Left forelimb (tissue), 1 donor: ENCODE measurements at regions not wholly inside any gene's neighbourhood (a gene's known extent, or its start where the extent isn't known, plus 50 kb on each side); places are given as distances from the start of the nearest gene placed in this dataset.
"Not testable (repeated sequence)": the region's sequence is repeated elsewhere in the genome, so short reads cannot be mapped to it uniquely, and the experiment has no call there.

ENCODE experiments used
- DNase-seq: peaks from one replicate; pipeline ENCODE4 v3.0.0-alpha.2; 2018; ENCODE audit warnings: low spot score

DNA sequence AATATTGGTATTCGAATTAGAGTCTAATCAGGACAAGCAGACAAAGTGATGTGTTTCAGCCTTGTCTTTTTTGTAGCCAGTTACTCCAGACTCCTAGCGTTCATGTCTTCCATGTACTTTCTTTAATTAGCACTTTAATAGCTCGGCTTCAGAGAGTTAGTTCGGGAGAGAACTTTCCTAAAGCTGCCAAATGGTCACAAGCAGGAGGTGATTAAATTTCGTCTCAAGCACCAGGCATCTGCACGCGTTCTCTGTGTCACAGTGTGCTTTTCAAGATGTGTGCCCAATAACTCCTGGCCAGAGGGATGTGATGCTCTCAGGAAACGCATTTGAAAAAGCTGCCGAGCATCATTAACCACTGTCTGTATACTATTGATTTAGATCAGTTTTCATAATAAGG is 790.8 kb downstream of the SOCS6 start:
- no peak for DNase-seq

GRCh38 chr18:71077451-71077850 is 788.6 kb downstream of the SOCS6 start:
- no peak for DNase-seq

- no peak for DNase-seq
These were observed 786.3 kb downstream of the SOCS6 start for GRCh38 chr18:71075147-71075546.

GRCh38 chr18:71068338-71068737 is 779.5 kb downstream of the SOCS6 start:
- no peak for DNase-seq

GRCh38 chr18:71049893-71050292 is 761.0 kb downstream of the SOCS6 start:
- no peak for DNase-seq

GRCh38 chr18:71047882-71048281 is 759.0 kb downstream of the SOCS6 start:
- no peak for DNase-seq

- no peak for DNase-seq
These were observed 756.7 kb downstream of the SOCS6 start for GRCh38 chr18:71045331-71046065.

DNA sequence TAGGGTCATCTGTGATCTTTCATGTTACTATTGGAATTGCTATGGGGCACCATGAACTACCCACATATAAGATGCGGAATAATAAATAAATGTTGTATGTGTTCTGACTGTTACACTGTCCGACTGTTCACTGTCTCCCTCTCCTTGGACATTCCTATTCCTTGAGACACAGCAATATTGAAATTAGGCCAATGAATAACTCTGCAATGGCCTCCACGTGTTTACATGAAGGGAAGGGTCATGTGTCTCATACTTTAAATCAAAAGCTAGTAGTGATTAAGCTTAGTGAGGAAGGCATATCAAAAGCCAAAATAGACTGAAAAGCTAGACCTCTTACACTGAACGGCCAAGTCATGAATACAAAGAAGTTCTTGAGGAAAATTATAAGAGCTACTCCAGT is 751.3 kb downstream of the SOCS6 start:
- no peak for DNase-seq

DNA sequence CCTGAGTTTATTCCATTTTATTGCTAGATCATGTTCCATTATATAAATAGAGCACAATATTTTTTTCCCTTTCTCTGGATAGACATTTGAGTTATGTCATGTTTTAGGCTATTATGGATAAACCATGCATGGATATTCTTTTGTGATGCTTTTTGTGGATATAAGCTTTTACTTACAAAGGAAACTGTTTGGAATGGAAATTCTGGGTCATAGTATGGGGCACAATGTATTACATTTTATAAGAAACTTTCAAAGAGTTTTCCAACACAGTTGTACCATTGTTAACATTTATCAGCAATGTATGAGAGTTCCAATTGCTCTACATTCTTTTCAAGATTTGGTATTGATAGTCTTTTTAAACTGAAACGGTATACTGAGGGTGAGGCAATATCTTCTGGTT is 749.4 kb downstream of the SOCS6 start:
- DNase-seq, result no peak

DNA sequence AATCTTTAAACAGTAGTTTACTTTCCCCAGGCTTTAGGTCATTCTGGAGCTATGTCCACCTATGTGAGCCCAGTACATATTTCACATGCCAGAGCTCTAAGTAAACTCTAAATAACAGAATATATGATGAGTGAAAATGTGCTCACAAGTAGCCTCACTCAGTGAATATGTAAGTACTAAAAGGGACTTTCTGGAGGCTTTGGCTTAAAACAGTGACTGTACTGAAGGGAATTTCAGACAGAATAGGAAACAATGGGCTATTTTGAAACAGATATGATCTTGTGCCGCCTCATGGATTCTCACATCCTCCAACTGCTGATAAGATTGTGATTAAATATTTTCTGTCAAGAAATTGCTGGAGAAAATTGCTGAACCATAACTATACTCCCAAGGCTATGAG is 747.9 kb downstream of the SOCS6 start:
- DNase-seq, result no peak

DNA sequence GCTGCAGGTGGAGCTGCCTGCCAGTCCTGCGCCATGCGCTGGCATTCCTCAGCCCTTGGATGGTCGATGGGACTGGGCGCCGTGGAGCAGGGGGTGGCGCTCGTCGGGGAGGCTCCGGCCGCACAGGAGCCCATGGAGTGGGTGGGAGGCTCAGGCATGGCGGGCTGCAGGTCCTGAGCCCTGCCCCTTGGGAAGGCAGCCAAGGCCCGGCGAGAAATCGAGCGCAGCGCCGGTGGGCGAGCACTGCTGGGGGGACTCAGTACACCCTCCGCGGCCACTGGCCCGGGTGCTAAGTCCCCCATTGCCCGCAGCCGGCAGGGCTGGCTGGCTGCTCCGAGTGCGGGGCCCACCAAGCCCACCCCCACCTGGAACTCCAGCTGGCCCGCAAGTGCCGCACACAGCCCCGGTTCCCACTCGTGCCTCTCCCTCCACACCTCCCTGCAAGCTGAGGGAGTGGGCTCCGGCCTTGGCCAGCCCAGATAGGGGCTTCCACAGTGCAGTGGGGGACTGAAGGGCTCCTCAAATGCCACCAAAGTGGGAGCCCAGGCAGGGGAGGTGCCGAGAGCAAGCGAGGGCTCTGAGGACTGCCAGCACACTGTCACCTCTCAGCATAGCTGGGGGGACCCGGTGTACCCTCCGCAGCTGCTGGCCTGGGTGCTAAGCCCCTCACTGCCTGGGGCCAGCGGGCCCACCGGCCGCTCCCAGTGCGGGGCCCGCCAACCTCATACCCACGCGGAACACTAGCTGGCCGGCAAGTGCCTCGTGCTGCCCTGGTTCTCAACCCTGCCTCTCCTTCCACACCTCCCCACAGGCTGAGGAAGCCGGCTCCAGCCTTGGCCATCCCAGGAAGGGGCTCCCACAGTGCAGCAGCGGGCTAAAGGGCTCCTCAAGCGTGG is 742.7 kb downstream of the SOCS6 start:
- DNase-seq, result not testable (repeated sequence)

GRCh38 chr18:71030085-71030484 is 741.2 kb downstream of the SOCS6 start:
- DNase-seq, result not testable (repeated sequence)

- no peak for DNase-seq
These were observed 739.5 kb downstream of the SOCS6 start for GRCh38 chr18:71028285-71028762.

DNA sequence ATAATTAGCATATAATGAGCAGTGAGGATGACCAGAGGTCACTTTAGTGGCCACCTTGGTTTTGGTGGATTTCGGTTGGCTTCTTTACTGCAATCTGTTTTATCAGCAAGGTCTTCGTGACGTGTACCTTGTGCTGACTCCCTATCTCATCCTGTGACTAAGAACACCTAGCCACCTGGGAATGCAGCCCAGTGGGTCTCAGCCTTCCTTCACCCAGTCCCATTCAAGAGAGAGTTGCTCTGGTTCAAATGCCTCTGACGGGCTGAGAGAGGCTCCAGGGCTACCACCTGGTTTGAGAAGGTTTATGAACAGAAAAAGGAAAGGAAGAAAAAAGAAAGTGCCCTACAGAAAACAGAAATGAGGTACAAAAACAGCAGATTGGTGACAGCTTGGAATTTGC is 738.7 kb downstream of the SOCS6 start:
- no peak for DNase-seq

GRCh38 chr18:71025505-71026225 is 736.8 kb downstream of the SOCS6 start:
- no peak for DNase-seq

DNA sequence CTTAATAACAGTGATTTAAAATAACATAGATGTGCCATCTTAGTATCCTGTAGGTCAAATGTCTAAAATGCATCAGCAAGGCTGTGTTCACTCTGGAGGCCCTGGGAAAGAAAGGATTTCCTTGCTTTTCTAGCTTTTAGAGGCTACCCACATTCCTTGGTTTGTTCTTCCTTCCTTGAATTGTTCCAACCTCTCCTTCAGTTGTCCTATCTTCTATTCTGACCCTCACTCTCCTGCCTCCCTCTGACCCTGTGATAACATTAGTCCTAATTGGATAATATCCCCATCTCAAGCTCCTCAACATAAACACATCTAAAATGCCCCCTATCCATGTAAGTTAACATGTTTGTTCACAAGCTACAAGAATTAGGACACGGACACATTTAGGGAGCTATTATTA is 733.5 kb downstream of the SOCS6 start:
- no peak for DNase-seq

GRCh38 chr18:71021030-71021362 is 732.2 kb downstream of the SOCS6 start:
- DNase-seq, result no peak

DNA sequence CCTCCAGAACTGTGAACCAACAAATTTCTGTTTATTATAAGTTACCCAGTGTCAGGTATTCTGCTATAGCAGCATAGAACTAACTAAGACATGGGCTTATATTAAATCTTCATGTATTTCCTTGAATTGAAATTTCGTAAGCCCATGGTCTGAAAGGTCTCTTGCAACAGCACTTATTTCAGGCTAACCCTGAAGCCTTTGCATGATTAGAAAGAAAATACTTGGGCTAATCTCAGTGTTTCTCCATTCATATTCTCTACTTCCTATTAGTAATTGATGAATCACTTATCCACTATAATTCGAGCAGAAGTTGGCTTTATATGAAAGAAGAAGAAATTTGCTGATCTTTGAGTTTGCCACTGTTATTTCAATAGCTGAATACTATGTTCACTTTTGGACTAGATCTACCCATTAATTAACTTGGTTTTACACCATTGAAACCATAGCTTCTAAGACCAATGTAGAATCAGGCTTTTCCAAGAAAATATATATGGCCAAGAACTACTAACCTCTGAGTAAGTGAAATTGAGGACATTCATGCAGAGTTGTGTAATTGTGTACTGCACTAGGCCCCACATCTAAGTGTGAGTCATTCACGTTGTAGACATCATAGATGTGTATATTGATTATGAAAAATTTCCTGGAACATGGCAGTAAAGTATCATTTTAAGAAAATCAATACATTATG is 731.6 kb downstream of the SOCS6 start:
- no peak for DNase-seq

DNA sequence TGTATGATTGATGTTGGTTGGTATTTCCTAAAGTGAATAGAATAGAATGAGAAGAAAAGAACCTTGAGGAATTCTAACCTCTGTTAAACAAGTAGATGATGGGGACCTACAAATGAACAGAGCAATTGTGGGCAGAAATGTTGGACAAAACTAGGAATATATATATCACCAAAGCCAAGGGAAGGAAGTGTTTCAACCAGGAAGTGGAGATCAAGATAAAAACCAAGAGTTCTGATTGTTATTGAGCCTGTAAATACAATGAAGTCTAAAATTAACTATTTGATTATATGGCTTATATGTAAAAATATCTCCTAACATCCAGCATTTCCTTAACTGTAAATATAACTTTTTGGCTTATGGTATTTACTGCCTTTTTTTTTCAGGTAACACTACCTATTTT is 730.0 kb downstream of the SOCS6 start:
- no peak for DNase-seq

GRCh38 chr18:71012789-71013188 is 723.9 kb downstream of the SOCS6 start:
- DNase-seq, result no peak

GRCh38 chr18:71011389-71011788 is 722.5 kb downstream of the SOCS6 start:
- no peak for DNase-seq

- no peak for DNase-seq
These were observed 719.4 kb downstream of the SOCS6 start for GRCh38 chr18:71008257-71008656.
